HepG2 (cell line): ENCODE measurements at regions not wholly inside any gene's neighbourhood (a gene's known extent, or its start where the extent isn't known, plus 50 kb on each side); places are given as distances from the start of the nearest gene placed in this dataset.

Source experiments
- ATAC-seq: fragments of 200-7000 bp; cut with Tn5 transposase; 3 replicates; pipeline ENCODE4 v1.9.1; 2020; ENCODE audit warnings: mild to moderate bottlenecking, moderate library complexity
- BruUV-seq: library from RNA; stranded (reverse); fragments of 400-500 nt; replicated peaks from 2 replicates; lab custom pipeline; 2021; lab: Mats Ljungman, UMichigan
- CTCF ChIA-PET: fragments of 300-600 bp; formaldehyde crosslinking; extraction: SDS; loops from one replicate; lab custom pipeline; 2021; ENCODE audit warnings: low total read pairs, inconsistent platforms, low intra/inter-chr PET ratio; lab: Yijun Ruan, JAX
- POLR2A ChIA-PET: fragments of 350-600 bp; sonication (Branson Sonifier 250); formaldehyde crosslinking; loops from one replicate; lab custom pipeline; 2020; ENCODE audit warnings: antibody characterized with exemption, inconsistent platforms; lab: Yijun Ruan, JAX
- DNase-seq: peaks from one replicate; pipeline ENCODE4 v3.0.0-alpha.2; 2015; ENCODE audit warnings: low spot score
- FAIRE-seq: peaks from 3 replicates; lab custom pipeline; 2011; peaks lifted over from hg19 to GRCh38; lab: Jason Lieb, UNC
- H2AFZ ChIP-seq: one replicate; pipeline ENCODE4 v1.6.1; 2011; ENCODE audit warnings: low read length, inconsistent platforms
- H3K27ac ChIP-seq: fragments of 300-600 bp; 3 replicates; pipeline ENCODE4 v1.8.0; 2011; ENCODE audit warnings: mixed run types, mild to moderate bottlenecking, mixed read lengths, low read length, inconsistent platforms; ENCODE audit not compliant: insufficient read depth; ENCODE audit errors: extremely low read length
- H3K27me3 ChIP-seq, 2 experiments: fragments of 200-600 bp in 1 of 2; 2 replicates in 1 of 2; 3 replicates in 1 of 2; pipeline versions ENCODE4 v1.6.0 to v1.8.0; 2011; ENCODE audit warnings: low read length in 2 of 2, mild to moderate bottlenecking in 2 of 2, moderate library complexity in 2 of 2, inconsistent platforms in 1 of 2; ENCODE audit not compliant: insufficient read depth in 2 of 2, control insufficient read depth in 1 of 2
- H3K36me3 ChIP-seq, 2 experiments: fragments of 200-600 bp in 1 of 2; replicated peaks in 1 of 2; 2 replicates in 1 of 2; 3 replicates in 1 of 2; pipeline versions ENCODE4 v1.5.1 to v1.8.0; 2011; ENCODE audit warnings: low read length in 2 of 2, inconsistent platforms in 1 of 2; ENCODE audit not compliant: insufficient read depth in 2 of 2, control insufficient read depth in 1 of 2
- H3K4me1 ChIP-seq: 2 replicates; pipeline ENCODE4 v1.5.1; 2012; ENCODE audit warnings: low read length, inconsistent platforms; ENCODE audit not compliant: insufficient read depth
- H3K4me2 ChIP-seq: 2 replicates; pipeline ENCODE4 v1.6.0; 2011; ENCODE audit warnings: low read depth, low read length, inconsistent platforms
- H3K4me3 ChIP-seq, 3 experiments: fragments of 200-600 bp in 1 of 3; sonication (generic), shearing (Covaris generic) in 1 of 3; replicated peaks in 1 of 3; 2 replicates each; pipeline ENCODE4 v1.5.1; 2011 to 2016; ENCODE audit warnings: low read length in 3 of 3, inconsistent platforms in 2 of 3, low read depth in 2 of 3, mild to moderate bottlenecking in 2 of 3, control low read depth in 1 of 3, mixed read lengths in 1 of 3; ENCODE audit not compliant: insufficient read depth in 1 of 3
- H3K79me2 ChIP-seq: one replicate; pipeline ENCODE4 v1.6.1; 2011; ENCODE audit warnings: low read length, inconsistent platforms; ENCODE audit not compliant: insufficient read depth
- H3K9ac ChIP-seq: 2 replicates; pipeline ENCODE4 v1.6.0; 2011; ENCODE audit warnings: mild to moderate bottlenecking, low read depth, low read length, inconsistent platforms; ENCODE audit not compliant: insufficient read depth
- H3K9me3 ChIP-seq: 2 replicates; pipeline ENCODE4 v1.5.1; 2012; ENCODE audit warnings: mild to moderate bottlenecking, low read length
- H4K20me1 ChIP-seq: 2 replicates; pipeline ENCODE4 v1.6.0; 2011; ENCODE audit warnings: inconsistent platforms, mild to moderate bottlenecking, low read length, moderate library complexity; ENCODE audit not compliant: insufficient read depth
- CCDC6 ChIP-seq: sonication (generic); formaldehyde crosslinking; IDR thresholded peaks from 2 replicates; pipeline ENCODE4 v1.8.1; 2022; ENCODE audit warnings: mild to moderate bottlenecking, missing genetic modification reagents, moderate library complexity
- GPBP1L1 ChIP-seq: sonication (generic); formaldehyde crosslinking; IDR thresholded peaks from 2 replicates; pipeline ENCODE4 v1.5.0; 2020; ENCODE audit warnings: mild to moderate bottlenecking, missing genetic modification reagents
- HDAC1 ChIP-seq: sonication (generic); formaldehyde crosslinking; IDR thresholded peaks from 2 replicates; pipeline ENCODE4 v1.5.1; 2020; ENCODE audit warnings: mild to moderate bottlenecking, missing genetic modification reagents
- HES4 ChIP-seq: sonication (generic); formaldehyde crosslinking; IDR thresholded peaks from 2 replicates; pipeline ENCODE4 v1.9.0; 2021; ENCODE audit warnings: mild to moderate bottlenecking, missing genetic modification reagents, borderline replicate concordance
- HNF1B ChIP-seq: sonication (generic); formaldehyde crosslinking; IDR thresholded peaks from 2 replicates; pipeline ENCODE4 v1.5.1; 2020; ENCODE audit warnings: mild to moderate bottlenecking, moderate library complexity, missing genetic modification reagents
- IRX3 ChIP-seq: sonication (generic); formaldehyde crosslinking; IDR thresholded peaks from 2 replicates; pipeline ENCODE4 v1.8.1; 2023; ENCODE audit warnings: mild to moderate bottlenecking, low read depth, missing genetic modification reagents, borderline replicate concordance
- NFE2L1 ChIP-seq: sonication (generic); formaldehyde crosslinking; IDR thresholded peaks from 2 replicates; pipeline ENCODE4 v1.4.0; 2020; ENCODE audit warnings: missing genetic modification reagents, mild to moderate bottlenecking, borderline replicate concordance
- SALL2 ChIP-seq: sonication (generic); formaldehyde crosslinking; IDR thresholded peaks from 2 replicates; pipeline ENCODE4 v1.8.1; 2023; ENCODE audit warnings: mild to moderate bottlenecking, missing genetic modification reagents, inconsistent platforms
- SRY ChIP-seq: sonication (generic); formaldehyde crosslinking; IDR thresholded peaks from 2 replicates; pipeline ENCODE4 v1.8.0; 2022; ENCODE audit warnings: mild to moderate bottlenecking, missing genetic modification reagents
- THAP7 ChIP-seq: sonication (generic); formaldehyde crosslinking; IDR thresholded peaks from 2 replicates; pipeline ENCODE4 v1.8.1; 2023; ENCODE audit warnings: mild to moderate bottlenecking, missing genetic modification reagents
- ZNF432 ChIP-seq: sonication (generic); formaldehyde crosslinking; IDR thresholded peaks from 2 replicates; pipeline ENCODE4 v1.5.0; 2020; ENCODE audit warnings: missing genetic modification reagents, mild to moderate bottlenecking, borderline replicate concordance
- ZNF496 ChIP-seq: sonication (generic); formaldehyde crosslinking; IDR thresholded peaks from 2 replicates; pipeline ENCODE4 v1.8.1; 2023; ENCODE audit warnings: mild to moderate bottlenecking, moderate library complexity, missing genetic modification reagents; ENCODE audit not compliant: insufficient replicate concordance
- ZNF550 ChIP-seq: sonication (generic); formaldehyde crosslinking; IDR thresholded peaks from 2 replicates; pipeline ENCODE4 v1.4.0; 2020; ENCODE audit warnings: mild to moderate bottlenecking, missing genetic modification reagents, borderline replicate concordance
- ZNF782 ChIP-seq: sonication (generic); formaldehyde crosslinking; IDR thresholded peaks from 2 replicates; pipeline ENCODE4 v1.4.0; 2020; ENCODE audit warnings: missing genetic modification reagents, mild to moderate bottlenecking, borderline replicate concordance
- WGBS: methylation state at CpG from one replicate; pipeline ENCODE4 v1.1.6; 2017; ENCODE audit warnings: low lambda C conversion rate; 5-methylcytosine and 5-hydroxymethylcytosine counted together
- in situ Hi-C: cut with HindIII; loops from 2 replicates; pipeline ENCODE4 v1.10.0; 2017; ENCODE audit warnings: low pct_unique_long_range_greater_than_20kb; ENCODE audit not compliant: extremely low pct_ligation_motif_present
- intact Hi-C: fragments of 100-400 bp; cut with micrococcal nuclease; formaldehyde crosslinking; loops from one replicate; pipeline ENCODE4 v1.10.0; 2022; ENCODE audit not compliant: unreplicated experiment

GRCh38 chr12:87165733-87166375, 863.3 kb downstream of the C12orf50 start:
- Histone ChIP-seq H3K79me2 (no peaks in the 10 kb centered on the region), H3K9me3 (peaks cover 80% of the 10 kb centered on the region), H3K4me1 (no peaks in the 10 kb centered on the region), H3K27ac (no peak overlapping the region), H3K4me2 (no peak overlapping the region), H3K36me3 (no peaks in the 10 kb centered on the region), H3K9ac (no peak overlapping the region), H3K27me3 (no peaks in the 10 kb centered on the region), H4K20me1 (no peaks in the 10 kb centered on the region), H2AFZ (no peak overlapping the region), H3K4me3 (no peak overlapping the region)
- 0% methylated on average over 2 of the region's 3 CpGs for WGBS
- intact Hi-C loops (no loop called here), in situ Hi-C loops (no loop called here)
- BruUV-seq = no TSS peak
- ChIA-PET POLR2A (no interaction called here), CTCF (no interaction called here)
- ATAC-seq (no peak), DNase-seq (no peak), FAIRE-seq (no peak)
- TF ChIP-seq THAP7 (CRISPR knock-in tag) (no peak), IRX3 (CRISPR knock-in tag) (no peak)

- FAIRE-seq (no peak), ATAC-seq (no peak), DNase-seq (no peak)
- CTCF ChIA-PET = no interaction called here
- intact Hi-C loops (no loop called here), in situ Hi-C loops (no loop called here)
- POLR2A ChIA-PET = no interaction called here
- Histone ChIP-seq H3K4me2 (no peak overlapping the region), H3K4me1 (no peaks in the 10 kb centered on the region), H2AFZ (no peak overlapping the region), H3K79me2 (no peaks in the 10 kb centered on the region), H3K9me3 (peaks cover 82% of the 10 kb centered on the region), H3K4me3 (no peak overlapping the region), H3K27me3 (no peaks in the 10 kb centered on the region), H3K9ac (no peak overlapping the region), H3K27ac (no peak overlapping the region), H4K20me1 (no peaks in the 10 kb centered on the region), H3K36me3 (no peaks in the 10 kb centered on the region)
- no TSS peak for BruUV-seq
- 8% methylated on average over 1 of the region's 1 CpG for WGBS
- TF ChIP-seq ZNF782 (CRISPR knock-in tag) (no peak), HNF1B (CRISPR knock-in tag) (no peak), ZNF550 (CRISPR knock-in tag) (no peak), NFE2L1 (no peak), GPBP1L1 (no peak), SRY (CRISPR knock-in tag) (no peak), HDAC1 (CRISPR knock-in tag) (no peak), SALL2 (no peak), CCDC6 (CRISPR knock-in tag) (no peak), ZNF432 (CRISPR knock-in tag) (no peak), HES4 (CRISPR knock-in tag) (no peak), ZNF496 (no peak)
Observed at GRCh38 chr12:87163122-87163521, 866.1 kb downstream of the C12orf50 start.
